Prostate gland (tissue), 2 donors: ENCODE measurements at regions not wholly inside any gene's neighbourhood (a gene's known extent, or its start where the extent isn't known, plus 50 kb on each side); places are given as distances from the start of the nearest gene placed in this dataset.

ENCODE experiments used
- CTCF ChIP-seq, 4 experiments: fragments of 200-600 bp in 2 of 4; fragments of 450-650 bp in 2 of 4; sonication (generic) in 2 of 4; IDR thresholded peaks; 1 replicate in 3 of 4; 2 replicates in 1 of 4; pipeline ENCODE4 v1.5.1; 2016 to 2019; ENCODE audit warnings: antibody characterized with exemption in 4 of 4, mild to moderate bottlenecking in 2 of 4, moderate library complexity in 2 of 4
- POLR2A ChIP-seq: fragments of 450-650 bp; IDR thresholded peaks from one replicate; pipeline ENCODE4 v1.6.1; 2016; ENCODE audit warnings: antibody characterized with exemption, mild to moderate bottlenecking
- POLR2AphosphoS5 ChIP-seq: sonication (generic); formaldehyde crosslinking; IDR thresholded peaks from one replicate; pipeline ENCODE4 v1.6.1; 2017; ENCODE audit warnings: antibody characterized with exemption

GRCh38 chr2:18644115-18644462 lies 54.7 kb upstream of the NT5C1B start:
- TF ChIP-seq CTCF (IDR thresholded peaks at IDR 0.05): no peak
- TF ChIP-seq POLR2A: no peak
- no peak for TF ChIP-seq POLR2AphosphoS5
